ENCODE measurements at regions not wholly inside any gene's neighbourhood (a gene's known extent, or its start where the extent isn't known, plus 50 kb on each side); places are given as distances from the start of the nearest gene placed in this dataset.

DNA sequence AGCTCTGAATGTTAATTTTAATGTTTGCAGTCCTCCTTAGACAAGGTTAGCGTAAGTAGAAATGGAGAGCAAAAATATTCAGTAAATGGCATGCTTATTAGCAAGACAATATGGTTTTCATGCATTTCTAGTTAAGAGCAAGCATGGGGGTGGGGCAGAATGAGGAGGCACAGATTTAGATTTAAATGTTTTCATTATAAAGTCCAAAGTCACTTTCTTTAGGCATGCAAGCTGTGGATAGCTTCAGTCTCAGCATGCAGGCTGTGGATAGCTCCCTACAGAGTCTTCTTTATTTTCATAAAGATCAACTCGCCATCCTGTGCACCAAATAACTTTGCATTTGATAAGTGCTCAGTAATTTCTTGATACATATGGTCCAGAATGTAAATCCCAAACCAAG, 1294.5 kb upstream of the ADGRL2 start:
- Histone ChIP-seq H3K4me1 (no peaks in the 10 kb centered on the region), H3K27ac (no peak overlapping the region), H3K27me3 (no peaks in the 10 kb centered on the region), H3K36me3 (no peaks in the 10 kb centered on the region), H3K9me3 (peaks cover 0 to 15% (median 0%) of the 10 kb centered on the region in 11 donors), H3K4me3 (no peak overlapping the region)
- ATAC-seq (no peak), DNase-seq (no peak)
- intact Hi-C loops (cut with DNase I), result no loop called here
- TF ChIP-seq, protein P1, sequence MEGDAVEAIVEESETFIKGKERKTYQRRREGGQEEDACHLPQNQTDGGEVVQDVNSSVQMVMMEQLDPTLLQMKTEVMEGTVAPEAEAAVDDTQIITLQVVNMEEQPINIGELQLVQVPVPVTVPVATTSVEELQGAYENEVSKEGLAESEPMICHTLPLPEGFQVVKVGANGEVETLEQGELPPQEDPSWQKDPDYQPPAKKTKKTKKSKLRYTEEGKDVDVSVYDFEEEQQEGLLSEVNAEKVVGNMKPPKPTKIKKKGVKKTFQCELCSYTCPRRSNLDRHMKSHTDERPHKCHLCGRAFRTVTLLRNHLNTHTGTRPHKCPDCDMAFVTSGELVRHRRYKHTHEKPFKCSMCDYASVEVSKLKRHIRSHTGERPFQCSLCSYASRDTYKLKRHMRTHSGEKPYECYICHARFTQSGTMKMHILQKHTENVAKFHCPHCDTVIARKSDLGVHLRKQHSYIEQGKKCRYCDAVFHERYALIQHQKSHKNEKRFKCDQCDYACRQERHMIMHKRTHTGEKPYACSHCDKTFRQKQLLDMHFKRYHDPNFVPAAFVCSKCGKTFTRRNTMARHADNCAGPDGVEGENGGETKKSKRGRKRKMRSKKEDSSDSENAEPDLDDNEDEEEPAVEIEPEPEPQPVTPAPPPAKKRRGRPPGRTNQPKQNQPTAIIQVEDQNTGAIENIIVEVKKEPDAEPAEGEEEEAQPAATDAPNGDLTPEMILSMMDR (IDR thresholded peaks at IDR 0.05), result no peak
- WGBS, 2 donors, result 75 to 76% methylated on average over 2 of the region's 2 CpGs

DNA sequence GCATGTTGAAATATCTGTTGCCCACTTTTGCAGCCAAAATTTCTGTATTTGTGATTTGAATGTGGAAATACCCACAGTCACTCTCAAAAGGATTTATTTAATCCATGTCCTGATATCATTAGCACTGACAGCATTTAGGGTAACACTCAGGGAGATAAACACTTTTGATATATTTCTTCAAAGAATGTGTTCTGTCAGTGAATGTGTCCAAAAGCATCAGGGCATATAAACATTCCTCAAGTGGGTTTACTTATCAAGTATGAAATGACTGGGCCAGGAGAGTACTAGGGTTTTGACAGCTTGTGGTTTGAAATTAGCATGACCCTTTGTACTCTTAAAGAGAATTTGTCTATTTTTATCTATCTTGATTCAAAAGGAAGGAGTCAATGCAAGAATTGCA, 1302.1 kb upstream of the ADGRL2 start:
- DNase-seq (no peak), ATAC-seq (no peak)
- TF ChIP-seq, protein P1 (IDR thresholded peaks at IDR 0.05), result no peak
- intact Hi-C loops (cut with DNase I), result no loop called here
- Histone ChIP-seq H3K27ac (no peak overlapping the region), H3K9me3 (peaks cover 0 to 16% (median 0%) of the 10 kb centered on the region in 11 donors), H3K27me3 (no peaks in the 10 kb centered on the region), H3K4me3 (no peak overlapping the region), H3K4me1 (no peaks in the 10 kb centered on the region), H3K36me3 (no peaks in the 10 kb centered on the region)

DNA sequence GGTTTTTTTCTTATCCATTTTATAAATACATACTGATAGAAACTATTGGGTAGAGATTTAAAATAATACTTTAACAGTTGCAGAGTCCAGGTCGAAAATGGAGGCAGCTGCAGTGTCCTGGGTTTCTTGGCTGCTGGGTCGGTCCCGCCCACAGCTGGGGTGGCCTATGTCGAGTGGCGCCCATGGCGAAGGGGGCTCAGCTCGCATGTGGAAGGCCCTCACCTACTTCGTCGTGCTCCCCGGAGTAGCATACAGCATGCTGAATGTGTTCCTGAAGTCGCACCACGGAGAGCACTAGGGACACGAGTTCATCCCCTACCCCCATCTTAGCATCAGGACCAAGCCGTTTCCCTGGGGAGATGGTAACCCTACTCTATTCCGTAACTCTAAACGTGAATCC, 1304.9 kb upstream of the ADGRL2 start:
- H3K4me3 ChIP-seq, result no peak overlapping the region
- 94% methylated on average over 16 of the region's 16 CpGs for WGBS, 2 donors
- DNase-seq (no peak), ATAC-seq (no peak)
- no peaks in the 10 kb centered on the region for H3K27me3 ChIP-seq
- peaks cover 0 to 1% (median 0%) of the 10 kb centered on the region in 11 donors for H3K9me3 ChIP-seq
- H3K27ac ChIP-seq, result no peak overlapping the region
- no peaks in the 10 kb centered on the region for H3K36me3 ChIP-seq
- no peaks in the 10 kb centered on the region for H3K4me1 ChIP-seq
- intact Hi-C loops (cut with DNase I), result no loop called here
- TF ChIP-seq, protein P1 (IDR thresholded peaks at IDR 0.05), result no peak

DNA sequence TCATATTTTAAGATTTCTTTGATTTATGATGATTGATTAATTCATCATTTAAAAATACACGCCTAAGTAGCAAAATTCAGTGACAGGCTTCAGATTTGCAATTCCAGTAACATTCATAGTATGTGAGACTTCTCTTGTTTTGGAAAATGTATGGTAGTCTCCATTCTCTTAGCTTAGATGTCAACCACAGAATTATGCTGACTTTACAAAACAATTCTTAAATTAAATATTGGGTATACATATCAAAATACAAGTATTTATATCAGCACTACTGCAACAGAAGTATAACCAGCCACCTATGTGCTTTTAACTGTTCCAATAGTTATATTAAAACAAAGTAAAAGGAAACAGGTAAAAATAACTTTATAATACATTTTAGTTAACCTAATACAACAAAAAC, 1328.6 kb upstream of the ADGRL2 start:
- Histone ChIP-seq H3K4me1 (no peaks in the 10 kb centered on the region), H3K4me3 (no peak overlapping the region), H3K27ac (no peak overlapping the region), H3K36me3 (no peaks in the 10 kb centered on the region), H3K27me3 (no peaks in the 10 kb centered on the region), H3K9me3 (peaks cover 0 to 12% (median 0%) of the 10 kb centered on the region in 11 donors)
- intact Hi-C loops (cut with DNase I), result no loop called here
- TF ChIP-seq, protein P1 (IDR thresholded peaks at IDR 0.05), result no peak
- WGBS, 2 donors, result 92 to 95% methylated on average over 1 of the region's 1 CpG
- ATAC-seq (no peak), DNase-seq (no peak)

DNA sequence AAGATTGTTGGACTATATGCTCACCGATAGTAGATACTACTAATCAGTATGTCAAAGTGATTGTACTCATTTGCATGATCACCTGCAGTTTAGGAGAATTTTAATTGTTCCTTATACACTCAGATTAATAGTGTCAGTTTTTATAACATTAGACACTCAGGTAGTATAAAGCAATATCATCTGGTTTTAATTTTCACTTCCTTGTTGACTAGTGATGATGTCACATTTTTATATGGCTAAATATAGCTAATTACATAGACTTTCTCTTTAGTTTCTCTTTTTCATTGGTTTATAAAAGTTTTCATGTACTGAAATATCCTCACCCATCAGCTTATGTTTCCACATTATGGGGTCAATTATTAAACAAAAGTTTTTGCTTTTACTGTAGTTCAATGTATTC, 1332.4 kb upstream of the ADGRL2 start:
- WGBS, 2 donors, result 94 to 95% methylated on average over 1 of the region's 1 CpG
- DNase-seq (no peak), ATAC-seq (no peak)
- peaks cover 0 to 12% (median 0%) of the 10 kb centered on the region in 11 donors for H3K9me3 ChIP-seq
- TF ChIP-seq, protein P1 (IDR thresholded peaks at IDR 0.05), result no peak
- H3K4me3 ChIP-seq, result no peak overlapping the region
- no peaks in the 10 kb centered on the region for H3K36me3 ChIP-seq
- no peaks in the 10 kb centered on the region for H3K27me3 ChIP-seq
- H3K4me1 ChIP-seq, result no peaks in the 10 kb centered on the region
- no peak overlapping the region for H3K27ac ChIP-seq
- intact Hi-C loops (cut with DNase I), result no loop called here
